ENCODE measurements at regions not wholly inside any gene's neighbourhood (a gene's known extent, or its start where the extent isn't known, plus 50 kb on each side); places are given as distances from the start of the nearest gene placed in this dataset.

DNA sequence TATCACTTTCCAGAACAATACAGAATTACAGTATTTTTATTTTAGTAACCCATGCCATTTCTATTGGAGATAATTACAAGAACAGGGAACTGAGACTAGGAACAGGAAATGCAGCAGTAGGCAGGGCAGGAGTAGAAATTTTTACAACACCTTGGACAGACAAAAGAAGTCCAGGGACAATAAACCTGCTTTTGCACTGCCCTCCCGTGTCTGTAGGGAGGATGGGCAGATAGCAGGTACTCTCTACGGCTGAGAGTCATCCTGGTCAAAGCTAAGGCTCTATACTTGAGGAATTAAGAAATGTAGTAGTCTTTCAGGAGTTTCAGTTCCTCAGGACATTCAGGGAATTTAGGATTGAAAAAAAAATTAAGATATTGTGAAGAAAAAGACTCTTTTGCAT lies 63.4 kb downstream of the VAX1 start:
- no peak for TF ChIP-seq CTCF (IDR thresholded peaks at IDR 0.05)
- no peaks in the 10 kb centered on the region for H3K27me3 ChIP-seq (replicated peaks in 1 of 4; ENCODE audit: control extremely low read depth in 1 of 4, control insufficient read depth in 3 of 4, insufficient read depth in 4 of 4, low read length in 3 of 4)
- ChIA-PET POLR2A (no interaction called here), CTCF (interaction anchor here (1.3 kb wide), 1 partner anchor 100 kb away, joined by 4 read pairs; no protein-coding TSS in a partner anchor)
- H3K27me3 Mint-ChIP-seq: peaks cover 3% of the 10 kb centered on the region
- intact Hi-C loops (cut with micrococcal nuclease): no loop called here
- no peaks in the 10 kb centered on the region for H3K79me2 ChIP-seq (ENCODE audit: control insufficient read depth, insufficient read depth, low read length)
- H3K27ac ChIP-seq (ENCODE audit: low read length in 2 of 2): no peak overlapping the region
- H3K4me2 ChIP-seq (replicated peaks; ENCODE audit: low read depth, low read length, poor library complexity, severe bottlenecking): no peak overlapping the region
- H3K9ac ChIP-seq (ENCODE audit: low read length): no peak overlapping the region
- no peaks in the 10 kb centered on the region for H3K4me1 ChIP-seq (ENCODE audit: control insufficient read depth in 2 of 2, insufficient read depth in 2 of 2, low read length in 2 of 2)
- ATAC-seq (ENCODE audit: low read depth): no peak
- H3K4me3 ChIP-seq (ENCODE audit: control extremely low read depth in 1 of 5, extremely low read depth in 1 of 5, insufficient read depth in 1 of 5, low read depth in 2 of 5, low read length in 4 of 5): no peak overlapping the region
- H3K27ac Mint-ChIP-seq: no peak overlapping the region
- WGBS (ENCODE audit: insufficient coverage): 33% methylated on average over 2 of the region's 2 CpGs
- H3K9me3 ChIP-seq (ENCODE audit: control extremely low read depth in 1 of 3, control insufficient read depth in 2 of 3, insufficient read depth in 1 of 3, low read length in 2 of 3): no peaks in the 10 kb centered on the region
- DNase-seq: no peak
- H3K9me3 Mint-ChIP-seq (ENCODE audit: insufficient read depth): no peaks in the 10 kb centered on the region
- no peaks in the 10 kb centered on the region for H3K36me3 ChIP-seq (replicated peaks in 1 of 2; ENCODE audit: control extremely low read depth in 1 of 2, control insufficient read depth in 1 of 2, extremely low read depth in 1 of 2, insufficient read depth in 2 of 2, low read length in 1 of 2)
- no peak overlapping the region for H3K4me3 Mint-ChIP-seq
- no peaks in the 10 kb centered on the region for H3K4me1 Mint-ChIP-seq
- no peaks in the 10 kb centered on the region for H4K20me1 ChIP-seq (ENCODE audit: control insufficient read depth, insufficient read depth, low read length, poor library complexity, severe bottlenecking)
- H2AFZ ChIP-seq (ENCODE audit: insufficient read depth, low read depth, low read length, poor library complexity, severe bottlenecking): no peak overlapping the region

GRCh38 chr10:117071286-117072050 lies 66.5 kb upstream of the SHTN1 start:
- Histone ChIP-seq H3K9me3 (ENCODE audit: control extremely low read depth in 1 of 3, control insufficient read depth in 2 of 3, insufficient read depth in 1 of 3, low read length in 2 of 3) (no peaks in the 10 kb centered on the region), H2AFZ (ENCODE audit: insufficient read depth, low read depth, low read length, poor library complexity, severe bottlenecking) (no peak overlapping the region), H3K4me2 (replicated peaks; ENCODE audit: low read depth, low read length, poor library complexity, severe bottlenecking) (no peak overlapping the region), H3K4me3 (ENCODE audit: control extremely low read depth in 1 of 5, extremely low read depth in 1 of 5, insufficient read depth in 1 of 5, low read depth in 2 of 5, low read length in 4 of 5) (no peak overlapping the region), H3K27ac (ENCODE audit: low read length in 2 of 2) (no peak overlapping the region), H4K20me1 (ENCODE audit: control insufficient read depth, insufficient read depth, low read length, poor library complexity, severe bottlenecking) (no peaks in the 10 kb centered on the region), H3K27me3 (replicated peaks in 1 of 4; ENCODE audit: control extremely low read depth in 1 of 4, control insufficient read depth in 3 of 4, insufficient read depth in 4 of 4, low read length in 3 of 4) (no peaks in the 10 kb centered on the region), H3K9ac (ENCODE audit: low read length) (no peak overlapping the region), H3K36me3 (replicated peaks in 1 of 2; ENCODE audit: control extremely low read depth in 1 of 2, control insufficient read depth in 1 of 2, extremely low read depth in 1 of 2, insufficient read depth in 2 of 2, low read length in 1 of 2) (no peaks in the 10 kb centered on the region), H3K79me2 (ENCODE audit: control insufficient read depth, insufficient read depth, low read length) (no peaks in the 10 kb centered on the region), H3K4me1 (ENCODE audit: control insufficient read depth in 2 of 2, insufficient read depth in 2 of 2, low read length in 2 of 2) (no peaks in the 10 kb centered on the region)
- TF ChIP-seq EZH2 (IDR thresholded peaks at IDR 0.05; ENCODE audit: borderline replicate concordance, insufficient read depth, low read depth, low read length, poor library complexity, severe bottlenecking): no peak
- TF ChIP-seq CTCF (IDR thresholded peaks at IDR 0.05): no peak
- WGBS (ENCODE audit: insufficient coverage): 97% methylated on average over 4 of the region's 6 CpGs
- ChIA-PET CTCF (no interaction called here), POLR2A (no interaction called here)
- ATAC-seq (ENCODE audit: low read depth) (no peak), DNase-seq (no peak)
- no peaks in the 10 kb centered on the region for H3K4me1 Mint-ChIP-seq
- intact Hi-C loops (cut with micrococcal nuclease): no loop called here
- H3K4me3 Mint-ChIP-seq: no peak overlapping the region
- H3K27me3 Mint-ChIP-seq: peaks cover 10% of the 10 kb centered on the region
- no peaks in the 10 kb centered on the region for H3K9me3 Mint-ChIP-seq (ENCODE audit: insufficient read depth)
- H3K27ac Mint-ChIP-seq: no peak overlapping the region
